ENCODE measurements at regions not wholly inside any gene's neighbourhood (a gene's known extent, or its start where the extent isn't known, plus 50 kb on each side); places are given as distances from the start of the nearest gene placed in this dataset.

- no peak for DNase-seq (ENCODE audit: low read depth, low spot score)
- H3K9me3 ChIP-seq (ENCODE audit: insufficient read depth, low read length), result no peaks in the 10 kb centered on the region
- H3K4me3 ChIP-seq (ENCODE audit: insufficient read length, low read depth), result no peak overlapping the region
- TF ChIP-seq YY1 (IDR thresholded peaks at IDR 0.05; ENCODE audit: insufficient read depth, insufficient read length), result no peak
- TF ChIP-seq ZNF274 (IDR thresholded peaks at IDR 0.05; ENCODE audit: low read depth, low read length), result no peak
- TF ChIP-seq SUZ12 (IDR thresholded peaks at IDR 0.05; ENCODE audit: extremely low read depth, insufficient read depth, insufficient read length), result no peak
- H3K9ac ChIP-seq (ENCODE audit: insufficient read length, low read depth), result no peak overlapping the region
- H3K4me1 ChIP-seq (ENCODE audit: insufficient read depth, insufficient read length), result no peaks in the 10 kb centered on the region
- H3K27me3 ChIP-seq (ENCODE audit: insufficient read depth, insufficient read length), result no peaks in the 10 kb centered on the region
- H3K36me3 ChIP-seq (ENCODE audit: insufficient read depth, insufficient read length, low read length), result no peaks in the 10 kb centered on the region
Measured at GRCh38 chr5:161190778-161191177, 338.8 kb upstream of the ATP10B start.

GRCh38 chr5:161190086-161190485 lies 338.1 kb upstream of the ATP10B start:
- no peaks in the 10 kb centered on the region for H3K4me1 ChIP-seq (ENCODE audit: insufficient read depth, insufficient read length)
- no peaks in the 10 kb centered on the region for H3K9me3 ChIP-seq (ENCODE audit: insufficient read depth, low read length)
- no peak overlapping the region for H3K9ac ChIP-seq (ENCODE audit: insufficient read length, low read depth)
- TF ChIP-seq YY1 (IDR thresholded peaks at IDR 0.05; ENCODE audit: insufficient read depth, insufficient read length) (no peak), ZNF274 (IDR thresholded peaks at IDR 0.05; ENCODE audit: low read depth, low read length) (no peak), SUZ12 (IDR thresholded peaks at IDR 0.05; ENCODE audit: extremely low read depth, insufficient read depth, insufficient read length) (no peak)
- no peak for DNase-seq (ENCODE audit: low read depth, low spot score)
- no peak overlapping the region for H3K4me3 ChIP-seq (ENCODE audit: insufficient read length, low read depth)
- H3K27me3 ChIP-seq (ENCODE audit: insufficient read depth, insufficient read length), result no peaks in the 10 kb centered on the region
- no peaks in the 10 kb centered on the region for H3K36me3 ChIP-seq (ENCODE audit: insufficient read depth, insufficient read length, low read length)

GRCh38 chr5:161189452-161189851 lies 337.4 kb upstream of the ATP10B start:
- TF ChIP-seq SUZ12 (IDR thresholded peaks at IDR 0.05; ENCODE audit: extremely low read depth, insufficient read depth, insufficient read length) (no peak), YY1 (IDR thresholded peaks at IDR 0.05; ENCODE audit: insufficient read depth, insufficient read length) (no peak), ZNF274 (IDR thresholded peaks at IDR 0.05; ENCODE audit: low read depth, low read length) (no peak)
- no peaks in the 10 kb centered on the region for H3K27me3 ChIP-seq (ENCODE audit: insufficient read depth, insufficient read length)
- H3K4me3 ChIP-seq (ENCODE audit: insufficient read length, low read depth), result no peak overlapping the region
- DNase-seq (ENCODE audit: low read depth, low spot score), result no peak
- no peak overlapping the region for H3K9ac ChIP-seq (ENCODE audit: insufficient read length, low read depth)
- no peaks in the 10 kb centered on the region for H3K36me3 ChIP-seq (ENCODE audit: insufficient read depth, insufficient read length, low read length)
- no peaks in the 10 kb centered on the region for H3K9me3 ChIP-seq (ENCODE audit: insufficient read depth, low read length)
- H3K4me1 ChIP-seq (ENCODE audit: insufficient read depth, insufficient read length), result no peaks in the 10 kb centered on the region

- no peak for DNase-seq (ENCODE audit: low read depth, low spot score)
- no peaks in the 10 kb centered on the region for H3K36me3 ChIP-seq (ENCODE audit: insufficient read depth, insufficient read length, low read length)
- no peak overlapping the region for H3K9ac ChIP-seq (ENCODE audit: insufficient read length, low read depth)
- no peaks in the 10 kb centered on the region for H3K9me3 ChIP-seq (ENCODE audit: insufficient read depth, low read length)
- H3K4me1 ChIP-seq (ENCODE audit: insufficient read depth, insufficient read length), result no peaks in the 10 kb centered on the region
- H3K27me3 ChIP-seq (ENCODE audit: insufficient read depth, insufficient read length), result no peaks in the 10 kb centered on the region
- TF ChIP-seq ZNF274 (IDR thresholded peaks at IDR 0.05; ENCODE audit: low read depth, low read length) (no peak), YY1 (IDR thresholded peaks at IDR 0.05; ENCODE audit: insufficient read depth, insufficient read length) (no peak), SUZ12 (IDR thresholded peaks at IDR 0.05; ENCODE audit: extremely low read depth, insufficient read depth, insufficient read length) (no peak)
- H3K4me3 ChIP-seq (ENCODE audit: insufficient read length, low read depth), result no peak overlapping the region
Measured at GRCh38 chr5:161183559-161183958, 331.5 kb upstream of the ATP10B start.

- TF ChIP-seq ZNF274 (IDR thresholded peaks at IDR 0.05; ENCODE audit: low read depth, low read length) (no peak), YY1 (IDR thresholded peaks at IDR 0.05; ENCODE audit: insufficient read depth, insufficient read length) (no peak), SUZ12 (IDR thresholded peaks at IDR 0.05; ENCODE audit: extremely low read depth, insufficient read depth, insufficient read length) (no peak)
- Histone ChIP-seq H3K36me3 (ENCODE audit: insufficient read depth, insufficient read length, low read length) (no peaks in the 10 kb centered on the region), H3K27me3 (ENCODE audit: insufficient read depth, insufficient read length) (no peaks in the 10 kb centered on the region), H3K9ac (ENCODE audit: insufficient read length, low read depth) (no peak overlapping the region), H3K4me3 (ENCODE audit: insufficient read length, low read depth) (no peak overlapping the region), H3K4me1 (ENCODE audit: insufficient read depth, insufficient read length) (no peaks in the 10 kb centered on the region), H3K9me3 (ENCODE audit: insufficient read depth, low read length) (no peaks in the 10 kb centered on the region)
- no peak for DNase-seq (ENCODE audit: low read depth, low spot score)
Measured at GRCh38 chr5:161176221-161176620, 324.2 kb upstream of the ATP10B start.

DNA sequence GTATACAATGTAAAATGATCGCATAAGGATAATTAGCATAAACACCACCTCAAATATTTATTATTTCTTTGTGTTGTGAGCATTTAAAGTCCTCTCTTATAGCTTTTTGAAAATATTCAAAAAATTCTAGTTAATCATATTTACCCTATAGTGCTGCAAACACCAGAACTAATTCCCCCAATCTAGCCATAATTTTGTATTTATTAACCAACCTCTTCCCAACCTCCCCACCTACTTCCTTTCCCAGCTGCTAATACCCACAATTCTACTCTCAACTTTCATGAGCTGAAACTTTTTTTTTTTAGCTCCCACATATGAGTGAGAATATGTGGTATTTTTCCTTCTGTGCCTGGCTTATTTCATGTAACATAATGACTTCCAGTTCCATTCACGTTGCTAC lies 317.8 kb upstream of the ATP10B start:
- Histone ChIP-seq H3K9ac (ENCODE audit: insufficient read length, low read depth) (no peak overlapping the region), H3K9me3 (ENCODE audit: insufficient read depth, low read length) (no peaks in the 10 kb centered on the region; the same call in 1 of the 2 replicates), H3K4me3 (ENCODE audit: insufficient read length, low read depth) (no peak overlapping the region), H3K4me1 (ENCODE audit: insufficient read depth, insufficient read length) (no peaks in the 10 kb centered on the region), H3K27me3 (ENCODE audit: insufficient read depth, insufficient read length) (no peaks in the 10 kb centered on the region), H3K36me3 (ENCODE audit: insufficient read depth, insufficient read length, low read length) (no peaks in the 10 kb centered on the region)
- no peak for DNase-seq (ENCODE audit: low read depth, low spot score)
- TF ChIP-seq YY1 (IDR thresholded peaks at IDR 0.05; ENCODE audit: insufficient read depth, insufficient read length), result no peak
- TF ChIP-seq ZNF274 (IDR thresholded peaks at IDR 0.05; ENCODE audit: low read depth, low read length), result no peak
- TF ChIP-seq SUZ12 (IDR thresholded peaks at IDR 0.05; ENCODE audit: extremely low read depth, insufficient read depth, insufficient read length), result no peak

GRCh38 chr5:161167016-161167767 lies 315.2 kb upstream of the ATP10B start:
- Histone ChIP-seq H3K4me3 (ENCODE audit: insufficient read length, low read depth) (no peak overlapping the region), H3K9ac (ENCODE audit: insufficient read length, low read depth) (no peak overlapping the region), H3K4me1 (ENCODE audit: insufficient read depth, insufficient read length) (no peaks in the 10 kb centered on the region), H3K27me3 (ENCODE audit: insufficient read depth, insufficient read length) (no peaks in the 10 kb centered on the region), H3K36me3 (ENCODE audit: insufficient read depth, insufficient read length, low read length) (no peaks in the 10 kb centered on the region), H3K9me3 (ENCODE audit: insufficient read depth, low read length) (no peaks in the 10 kb centered on the region; the same call in 1 of the 2 replicates)
- TF ChIP-seq YY1 (IDR thresholded peaks at IDR 0.05; ENCODE audit: insufficient read depth, insufficient read length) (no peak), ZNF274 (IDR thresholded peaks at IDR 0.05; ENCODE audit: low read depth, low read length) (no peak), SUZ12 (IDR thresholded peaks at IDR 0.05; ENCODE audit: extremely low read depth, insufficient read depth, insufficient read length) (no peak)
- DNase-seq (ENCODE audit: low read depth, low spot score), result no peak

All from NT2/D1 (cell line).